ENCODE measurements at regions not wholly inside any gene's neighbourhood (a gene's known extent, or its start where the extent isn't known, plus 50 kb on each side); places are given as distances from the start of the nearest gene placed in this dataset.

- H3K9me2 ChIP-seq (replicated peaks; ENCODE audit: insufficient read depth) = no peaks in the 10 kb centered on the region
- no peaks in the 10 kb centered on the region for H3K79me2 ChIP-seq
- H3K4me3 ChIP-seq = no peak overlapping the region
- no peaks in the 10 kb centered on the region for H3K4me1 ChIP-seq (ENCODE audit: insufficient read depth)
- peaks cover 15% of the 10 kb centered on the region for H3K27me3 ChIP-seq
- no peaks in the 10 kb centered on the region for H3K9me3 ChIP-seq (ENCODE audit: low read depth)
- no peaks in the 10 kb centered on the region for H4K20me1 ChIP-seq (ENCODE audit: insufficient read depth, poor library complexity, severe bottlenecking)
- no peak overlapping the region for H2AFZ ChIP-seq
- WGBS (ENCODE audit: low lambda C conversion rate, missing lambda C conversion rate) = 55% methylated on average over 7 of the region's 7 CpGs
- no peak overlapping the region for H3K4me2 ChIP-seq
- DNase-seq (ENCODE audit: low spot score) = no peak
- H3K27ac ChIP-seq = no peak overlapping the region
- TF ChIP-seq EZH2phosphoT487 (IDR thresholded peaks at IDR 0.05; ENCODE audit: low read depth, severe bottlenecking, unreplicated experiment) (no peak), EZH2 (IDR thresholded peaks at IDR 0.05; ENCODE audit: borderline replicate concordance) (no peak), CTCF (IDR thresholded peaks at IDR 0.05; ENCODE audit: poor library complexity) (no peak)
- no peaks in the 10 kb centered on the region for H3K36me3 ChIP-seq (replicated peaks; ENCODE audit: insufficient read depth, low read depth)
Observed at GRCh38 chr6:6518631-6519427, 69.7 kb upstream of the LY86 start.

GRCh38 chr6:6521961-6522482 is 66.5 kb upstream of the LY86 start:
- Histone ChIP-seq H3K9me3 (ENCODE audit: low read depth) (no peaks in the 10 kb centered on the region), H3K9me2 (replicated peaks; ENCODE audit: insufficient read depth) (no peaks in the 10 kb centered on the region), H2AFZ (no peak overlapping the region), H4K20me1 (ENCODE audit: insufficient read depth, poor library complexity, severe bottlenecking) (no peaks in the 10 kb centered on the region), H3K36me3 (replicated peaks; ENCODE audit: insufficient read depth, low read depth) (no peaks in the 10 kb centered on the region), H3K27ac (no peak overlapping the region), H3K4me1 (ENCODE audit: insufficient read depth) (no peaks in the 10 kb centered on the region), H3K4me2 (no peak overlapping the region), H3K79me2 (no peaks in the 10 kb centered on the region), H3K4me3 (no peak overlapping the region), H3K27me3 (peaks cover 13% of the 10 kb centered on the region)
- 92% methylated on average over 8 of the region's 8 CpGs for WGBS (ENCODE audit: low lambda C conversion rate, missing lambda C conversion rate)
- TF ChIP-seq EZH2phosphoT487 (IDR thresholded peaks at IDR 0.05; ENCODE audit: low read depth, severe bottlenecking, unreplicated experiment) (no peak), EZH2 (IDR thresholded peaks at IDR 0.05; ENCODE audit: borderline replicate concordance) (no peak), CTCF (IDR thresholded peaks at IDR 0.05; ENCODE audit: poor library complexity) (no peak)
- no peak for DNase-seq (ENCODE audit: low spot score)

GRCh38 chr6:6522709-6523108 is 65.8 kb upstream of the LY86 start:
- H3K4me3 ChIP-seq = no peak overlapping the region
- no peaks in the 10 kb centered on the region for H3K9me3 ChIP-seq (ENCODE audit: low read depth)
- WGBS (ENCODE audit: low lambda C conversion rate, missing lambda C conversion rate) = 81% methylated on average over 5 of the region's 5 CpGs
- DNase-seq (ENCODE audit: low spot score) = no peak
- TF ChIP-seq EZH2phosphoT487 (IDR thresholded peaks at IDR 0.05; ENCODE audit: low read depth, severe bottlenecking, unreplicated experiment) (no peak), EZH2 (IDR thresholded peaks at IDR 0.05; ENCODE audit: borderline replicate concordance) (no peak), CTCF (IDR thresholded peaks at IDR 0.05; ENCODE audit: poor library complexity) (no peak)
- no peak overlapping the region for H3K27ac ChIP-seq
- H3K27me3 ChIP-seq = peaks cover 13% of the 10 kb centered on the region
- no peak overlapping the region for H2AFZ ChIP-seq
- no peaks in the 10 kb centered on the region for H4K20me1 ChIP-seq (ENCODE audit: insufficient read depth, poor library complexity, severe bottlenecking)
- H3K9me2 ChIP-seq (replicated peaks; ENCODE audit: insufficient read depth) = no peaks in the 10 kb centered on the region
- H3K79me2 ChIP-seq = no peaks in the 10 kb centered on the region
- H3K4me1 ChIP-seq (ENCODE audit: insufficient read depth) = no peaks in the 10 kb centered on the region
- no peak overlapping the region for H3K4me2 ChIP-seq
- H3K36me3 ChIP-seq (replicated peaks; ENCODE audit: insufficient read depth, low read depth) = no peaks in the 10 kb centered on the region

Measured in hepatocyte (in vitro differentiated cells).